DOHH2 (cell line): ENCODE measurements at regions not wholly inside any gene's neighbourhood (a gene's known extent, or its start where the extent isn't known, plus 50 kb on each side); places are given as distances from the start of the nearest gene placed in this dataset.

Experiments
- EZH2phosphoT487 ChIP-seq: fragments of 200-600 bp; sonication (generic); IDR thresholded peaks from 2 replicates; pipeline ENCODE4 v1.6.1; 2017; ENCODE audit warnings: borderline replicate concordance, mild to moderate bottlenecking, antibody characterized with exemption, low read length, moderate library complexity, mixed read lengths
- TF ChIP-seq, protein P1 (sequence below): fragments of 200-600 bp; sonication (generic); IDR thresholded peaks from one replicate; pipeline ENCODE4 v1.5.1; 2014; ENCODE audit warnings: antibody characterized with exemption, mild to moderate bottlenecking, low read depth, low read length; ENCODE audit not compliant: poor library complexity, severe bottlenecking

DNA sequence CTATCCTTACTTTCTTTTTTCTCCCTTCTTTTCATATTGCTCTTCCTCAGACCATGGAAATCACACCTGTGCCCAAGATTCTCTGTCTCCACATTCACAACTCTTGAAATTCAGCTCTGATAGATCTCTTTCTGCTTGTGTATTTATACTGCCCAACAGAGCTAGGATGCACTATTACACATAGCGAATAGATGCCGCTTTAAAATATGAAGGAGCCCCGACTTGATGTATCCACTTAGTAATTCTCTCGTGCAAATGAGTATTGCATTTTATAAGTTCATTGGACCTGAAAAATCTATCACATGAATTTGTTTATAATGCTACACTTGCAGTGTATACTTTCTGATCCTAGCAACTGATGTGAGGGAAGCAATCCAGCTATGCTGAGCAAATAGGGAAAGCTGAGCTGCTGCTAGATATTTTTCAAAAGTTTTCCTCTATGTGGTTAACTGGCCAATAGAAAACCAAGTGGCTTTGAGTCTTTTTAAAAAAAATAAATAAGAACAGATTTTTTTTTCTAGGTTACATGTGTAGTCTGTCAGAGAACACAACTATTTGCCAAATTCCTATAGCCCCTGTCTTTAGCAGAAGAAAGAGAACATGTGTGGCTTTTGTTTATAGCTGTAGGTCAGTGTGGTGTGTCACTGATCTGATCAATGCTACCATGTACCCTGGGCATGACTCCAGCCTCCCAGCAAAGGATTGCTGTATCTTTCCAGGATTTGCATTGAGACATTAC lies 64.3 kb upstream of the LEKR1 start:
- TF ChIP-seq, protein P1, sequence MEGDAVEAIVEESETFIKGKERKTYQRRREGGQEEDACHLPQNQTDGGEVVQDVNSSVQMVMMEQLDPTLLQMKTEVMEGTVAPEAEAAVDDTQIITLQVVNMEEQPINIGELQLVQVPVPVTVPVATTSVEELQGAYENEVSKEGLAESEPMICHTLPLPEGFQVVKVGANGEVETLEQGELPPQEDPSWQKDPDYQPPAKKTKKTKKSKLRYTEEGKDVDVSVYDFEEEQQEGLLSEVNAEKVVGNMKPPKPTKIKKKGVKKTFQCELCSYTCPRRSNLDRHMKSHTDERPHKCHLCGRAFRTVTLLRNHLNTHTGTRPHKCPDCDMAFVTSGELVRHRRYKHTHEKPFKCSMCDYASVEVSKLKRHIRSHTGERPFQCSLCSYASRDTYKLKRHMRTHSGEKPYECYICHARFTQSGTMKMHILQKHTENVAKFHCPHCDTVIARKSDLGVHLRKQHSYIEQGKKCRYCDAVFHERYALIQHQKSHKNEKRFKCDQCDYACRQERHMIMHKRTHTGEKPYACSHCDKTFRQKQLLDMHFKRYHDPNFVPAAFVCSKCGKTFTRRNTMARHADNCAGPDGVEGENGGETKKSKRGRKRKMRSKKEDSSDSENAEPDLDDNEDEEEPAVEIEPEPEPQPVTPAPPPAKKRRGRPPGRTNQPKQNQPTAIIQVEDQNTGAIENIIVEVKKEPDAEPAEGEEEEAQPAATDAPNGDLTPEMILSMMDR = peak; percentile 20
- no peak for TF ChIP-seq EZH2phosphoT487
